Mesothelial cell of epicardium (in vitro differentiated cells): ENCODE measurements at regions not wholly inside any gene's neighbourhood (a gene's known extent, or its start where the extent isn't known, plus 50 kb on each side); places are given as distances from the start of the nearest gene placed in this dataset.

Experiments used
- DNase-seq, 2 experiments: peaks; one replicate each; pipeline ENCODE4 v3.0.0; 2021; ENCODE audit warnings: low spot score in 2 of 2; ENCODE audit not compliant: unreplicated experiment in 2 of 2
- H3K27ac Mint-ChIP-seq: 2 replicates; pipeline ENCODE4 v1.8.0; 2021; ENCODE audit warnings: mixed read lengths
- H3K27me3 Mint-ChIP-seq: 2 replicates; pipeline ENCODE4 v1.8.0; 2021; ENCODE audit warnings: low read depth, mixed read lengths
- H3K36me3 Mint-ChIP-seq: 2 replicates; pipeline ENCODE4 v1.8.0; 2021; ENCODE audit warnings: mixed read lengths
- H3K4me1 Mint-ChIP-seq: 2 replicates; pipeline ENCODE4 v1.8.0; 2021; ENCODE audit warnings: mixed read lengths
- H3K4me3 Mint-ChIP-seq: 2 replicates; pipeline ENCODE4 v1.8.0; 2021; ENCODE audit warnings: mild to moderate bottlenecking, moderate library complexity, mixed read lengths
- H3K9me3 Mint-ChIP-seq: 2 replicates; pipeline ENCODE4 v1.8.0; 2021; ENCODE audit warnings: mixed read lengths
- CTCF ChIP-seq: fragments of 200-600 bp; sonication (generic); IDR thresholded peaks from one replicate; pipeline ENCODE4 v1.5.0; 2021; ENCODE audit warnings: antibody characterized with exemption; ENCODE audit not compliant: unreplicated experiment

- H3K4me3 Mint-ChIP-seq: no peak overlapping the region
- no peak for TF ChIP-seq CTCF
- no peaks in the 10 kb centered on the region for H3K4me1 Mint-ChIP-seq
- peaks cover 32% of the 10 kb centered on the region for H3K9me3 Mint-ChIP-seq
- no peak overlapping the region for H3K27ac Mint-ChIP-seq
- no peak for DNase-seq
- H3K27me3 Mint-ChIP-seq: no peaks in the 10 kb centered on the region
- H3K36me3 Mint-ChIP-seq: peaks cover 17% of the 10 kb centered on the region
Measured at GRCh38 chr5:57094753-57095683, 78.8 kb upstream of the GPBP1 start.

DNA sequence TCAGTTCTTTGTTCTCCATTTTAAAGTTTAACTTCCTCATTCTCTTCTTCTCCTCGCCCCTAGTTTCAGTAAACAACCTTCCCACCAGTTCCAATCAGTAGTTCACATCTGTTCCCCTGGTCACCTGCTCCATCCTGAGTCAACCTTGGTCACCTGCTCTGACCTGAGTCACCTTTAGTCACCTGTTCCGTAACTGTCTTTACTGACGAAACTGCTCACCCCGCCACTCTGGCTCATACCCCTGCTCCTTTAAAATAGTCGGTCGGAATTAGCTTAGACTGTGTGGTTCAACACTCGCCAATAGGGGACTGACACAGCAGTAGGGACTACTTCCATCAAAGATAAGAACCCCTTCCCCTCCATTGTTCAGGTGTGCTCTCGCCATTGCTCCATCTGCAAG, 76.3 kb upstream of the GPBP1 start:
- Mint-ChIP-seq H3K4me3 (no peak overlapping the region), H3K27me3 (no peaks in the 10 kb centered on the region), H3K27ac (no peak overlapping the region), H3K9me3 (peaks cover 41% of the 10 kb centered on the region), H3K4me1 (no peaks in the 10 kb centered on the region), H3K36me3 (peaks cover 17% of the 10 kb centered on the region)
- no peak for DNase-seq
- no peak for TF ChIP-seq CTCF

GRCh38 chr5:57102189-57102904, 71.5 kb upstream of the GPBP1 start:
- no peak overlapping the region for H3K27ac Mint-ChIP-seq
- no peak for DNase-seq
- peaks cover 14% of the 10 kb centered on the region for H3K36me3 Mint-ChIP-seq
- TF ChIP-seq CTCF: no peak
- H3K27me3 Mint-ChIP-seq: no peaks in the 10 kb centered on the region
- H3K4me1 Mint-ChIP-seq: no peaks in the 10 kb centered on the region
- H3K9me3 Mint-ChIP-seq: peaks cover 24% of the 10 kb centered on the region
- no peak overlapping the region for H3K4me3 Mint-ChIP-seq

DNA sequence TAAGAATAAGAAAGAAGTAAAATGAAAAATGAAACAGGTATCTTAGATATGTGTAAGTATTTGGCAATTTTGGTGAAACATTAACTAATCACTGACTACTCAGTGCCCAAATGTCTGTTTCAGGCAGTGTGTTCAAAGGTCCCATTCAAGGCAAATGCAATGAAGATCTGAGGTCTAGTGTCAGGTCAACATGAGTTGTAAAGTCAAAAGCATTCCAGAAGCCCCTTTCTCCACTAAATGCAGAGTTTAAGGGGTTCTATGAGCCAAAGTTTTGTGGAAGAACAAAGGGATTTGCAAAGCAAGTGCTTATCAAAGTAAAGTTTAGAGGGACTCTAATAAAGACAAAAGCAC, 71.0 kb upstream of the GPBP1 start:
- Mint-ChIP-seq H3K9me3 (peaks cover 19% of the 10 kb centered on the region), H3K27me3 (no peaks in the 10 kb centered on the region), H3K27ac (no peak overlapping the region), H3K4me3 (no peak overlapping the region), H3K4me1 (no peaks in the 10 kb centered on the region), H3K36me3 (peaks cover 9% of the 10 kb centered on the region)
- TF ChIP-seq CTCF: no peak
- no peak for DNase-seq

DNA sequence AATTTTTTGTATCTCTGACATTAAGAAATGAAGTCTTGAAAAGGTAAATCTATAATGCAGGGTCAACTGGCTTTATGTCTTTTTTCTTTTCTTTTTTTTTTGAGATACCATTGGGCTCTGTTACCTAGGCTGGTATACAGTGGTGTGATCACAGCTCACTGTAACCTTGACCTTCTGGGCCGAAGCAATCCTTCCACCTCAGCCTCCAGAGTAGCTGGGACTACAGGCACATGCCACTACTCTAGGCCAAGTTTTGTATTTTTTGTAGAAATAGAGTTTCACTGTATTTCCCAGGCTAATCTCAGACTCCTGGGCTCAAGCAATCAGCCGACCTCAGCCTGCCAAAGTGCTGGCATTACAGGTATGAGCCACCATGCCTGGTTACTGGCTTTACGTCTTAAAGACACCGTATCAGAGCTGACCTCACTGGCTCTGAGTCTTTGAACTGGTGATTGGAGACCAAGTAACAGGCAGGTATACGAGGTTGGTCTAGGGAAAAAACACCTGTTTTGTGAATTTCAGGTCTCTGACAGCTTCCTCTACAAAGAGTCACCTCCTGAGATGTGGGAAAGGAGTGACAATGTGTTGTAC, 70.4 kb upstream of the GPBP1 start:
- Mint-ChIP-seq H3K27me3 (no peaks in the 10 kb centered on the region), H3K4me3 (no peak overlapping the region), H3K36me3 (peaks cover 4% of the 10 kb centered on the region), H3K9me3 (peaks cover 13% of the 10 kb centered on the region), H3K4me1 (no peaks in the 10 kb centered on the region), H3K27ac (no peak overlapping the region)
- no peak for DNase-seq
- no peak for TF ChIP-seq CTCF
